ENCODE measurements at regions not wholly inside any gene's neighbourhood (a gene's known extent, or its start where the extent isn't known, plus 50 kb on each side); places are given as distances from the start of the nearest gene placed in this dataset.

DNA sequence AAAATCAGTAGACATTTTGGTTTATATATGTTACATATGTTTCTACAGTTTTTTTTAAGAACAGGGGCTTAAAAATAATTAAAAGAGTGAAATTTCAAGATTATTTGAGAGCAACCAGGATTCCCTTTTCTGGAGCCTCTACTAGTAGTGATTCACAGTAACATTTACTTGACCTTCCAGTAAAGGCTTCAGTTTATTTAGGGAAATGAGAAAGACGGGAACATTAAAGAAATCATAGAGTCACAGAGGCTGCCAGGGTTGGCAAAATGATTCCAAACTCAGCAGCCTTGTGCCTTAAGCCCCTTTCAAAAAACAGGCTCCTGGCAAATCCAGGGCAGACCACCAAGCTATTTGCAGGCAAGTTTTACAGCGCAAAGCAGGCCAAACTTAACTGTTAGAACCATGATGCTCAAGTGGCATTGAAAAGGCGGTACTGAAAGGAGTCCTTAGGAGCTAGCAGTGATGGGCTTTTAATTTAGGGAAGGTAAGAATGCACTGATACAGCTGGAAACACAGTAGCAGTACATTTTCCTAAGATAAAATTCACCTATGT, 201.1 kb upstream of the ADAMTS9 start:
- no peak for DNase-seq (ENCODE audit: low spot score)

- DNase-seq (ENCODE audit: low spot score), result no peak
Measured at GRCh38 chr3:64888165-64888564, 200.4 kb upstream of the ADAMTS9 start.

DNA sequence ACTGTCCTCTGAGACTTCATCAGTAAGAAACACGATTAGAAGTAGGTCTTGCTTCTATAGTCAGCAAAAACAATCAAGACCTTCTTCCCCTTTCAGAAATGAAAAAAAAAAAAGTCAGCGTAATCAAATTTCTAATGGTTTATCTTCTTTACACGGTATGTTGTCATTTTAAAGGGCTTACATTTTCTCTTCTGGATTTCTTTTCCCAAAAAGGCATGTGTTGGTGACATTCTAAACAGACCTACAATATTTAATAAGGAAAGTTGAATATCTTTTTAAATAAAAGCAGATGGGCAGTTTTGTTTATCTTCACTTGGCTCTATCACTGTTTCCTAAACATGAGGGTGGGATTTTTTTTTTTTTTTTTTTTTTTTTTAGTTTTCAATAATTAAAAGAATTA, 197.3 kb upstream of the ADAMTS9 start:
- DNase-seq (ENCODE audit: low spot score), result no peak

GRCh38 chr3:64884536-64884935, 196.7 kb upstream of the ADAMTS9 start:
- no peak for DNase-seq (ENCODE audit: low spot score)

DNA sequence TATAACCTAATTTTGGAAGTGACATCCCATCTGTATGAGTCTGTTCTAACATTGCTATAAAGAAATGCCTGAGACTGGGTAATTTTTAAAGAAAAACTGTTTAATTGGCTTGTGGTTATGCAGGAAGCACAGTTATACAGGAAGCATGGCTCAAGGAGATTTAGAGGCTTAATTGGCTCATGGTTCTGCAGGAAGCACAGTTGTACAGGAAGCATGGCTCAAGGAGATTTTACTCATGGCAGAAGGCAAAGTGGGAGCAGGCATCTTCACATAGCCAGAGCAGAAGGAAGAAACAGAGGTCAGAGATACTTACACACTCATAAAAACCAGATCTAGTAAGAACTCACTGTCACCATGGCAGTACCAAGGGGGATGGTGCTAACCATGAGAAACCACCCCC, 193.1 kb upstream of the ADAMTS9 start:
- no peak for DNase-seq (ENCODE audit: low spot score)

GRCh38 chr3:64878362-64878761, 190.6 kb upstream of the ADAMTS9 start:
- DNase-seq (ENCODE audit: low spot score), result no peak

- no peak for DNase-seq (ENCODE audit: low spot score)
Measured at GRCh38 chr3:64873400-64873799, 185.6 kb upstream of the ADAMTS9 start.

DNA sequence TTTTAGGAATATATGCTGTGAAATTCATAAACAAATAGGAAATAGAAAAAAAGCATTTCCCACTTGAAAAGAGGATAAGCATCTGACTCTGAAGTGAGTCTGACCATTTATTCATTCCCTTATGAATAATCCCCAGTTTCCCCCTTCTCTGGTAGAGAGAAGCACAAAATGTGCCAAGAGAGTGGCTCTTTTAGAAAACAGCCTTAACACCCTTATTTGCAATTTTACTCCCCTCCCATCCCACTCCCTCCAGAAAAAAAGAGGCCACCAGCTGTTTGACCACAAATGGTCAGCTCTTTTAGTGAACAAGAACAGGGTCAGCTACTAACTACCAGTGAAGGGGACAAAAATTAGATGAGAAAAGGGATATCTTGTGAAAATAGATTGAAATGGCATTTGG, 184.5 kb upstream of the ADAMTS9 start:
- DNase-seq (ENCODE audit: low spot score), result no peak

- no peak for DNase-seq (ENCODE audit: low spot score)
Measured at GRCh38 chr3:64871834-64872249, 184.0 kb upstream of the ADAMTS9 start.

- DNase-seq (ENCODE audit: low spot score), result no peak
Measured at GRCh38 chr3:64870876-64871646, 183.3 kb upstream of the ADAMTS9 start.

DNA sequence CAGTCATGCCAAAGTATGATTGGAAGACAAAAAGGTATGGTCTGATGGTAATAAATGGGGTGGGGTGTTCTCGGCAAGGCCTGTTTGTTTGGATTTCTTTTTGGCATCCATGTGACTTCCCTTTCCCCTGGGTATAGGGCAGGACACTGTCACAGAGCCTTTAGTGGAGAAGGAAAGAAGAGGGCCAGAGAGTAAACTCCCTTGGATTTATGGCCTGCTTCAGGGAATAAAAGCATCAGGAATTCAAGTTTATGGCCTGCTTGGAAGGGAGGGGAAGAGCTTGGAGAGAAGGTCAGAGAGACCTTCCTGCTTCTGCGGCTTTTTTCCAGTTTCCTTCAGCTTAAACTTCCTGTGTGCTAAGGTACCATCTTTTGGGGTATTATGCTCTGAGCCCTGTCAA, 179.4 kb upstream of the ADAMTS9 start:
- no peak for DNase-seq (ENCODE audit: low spot score)

DNA sequence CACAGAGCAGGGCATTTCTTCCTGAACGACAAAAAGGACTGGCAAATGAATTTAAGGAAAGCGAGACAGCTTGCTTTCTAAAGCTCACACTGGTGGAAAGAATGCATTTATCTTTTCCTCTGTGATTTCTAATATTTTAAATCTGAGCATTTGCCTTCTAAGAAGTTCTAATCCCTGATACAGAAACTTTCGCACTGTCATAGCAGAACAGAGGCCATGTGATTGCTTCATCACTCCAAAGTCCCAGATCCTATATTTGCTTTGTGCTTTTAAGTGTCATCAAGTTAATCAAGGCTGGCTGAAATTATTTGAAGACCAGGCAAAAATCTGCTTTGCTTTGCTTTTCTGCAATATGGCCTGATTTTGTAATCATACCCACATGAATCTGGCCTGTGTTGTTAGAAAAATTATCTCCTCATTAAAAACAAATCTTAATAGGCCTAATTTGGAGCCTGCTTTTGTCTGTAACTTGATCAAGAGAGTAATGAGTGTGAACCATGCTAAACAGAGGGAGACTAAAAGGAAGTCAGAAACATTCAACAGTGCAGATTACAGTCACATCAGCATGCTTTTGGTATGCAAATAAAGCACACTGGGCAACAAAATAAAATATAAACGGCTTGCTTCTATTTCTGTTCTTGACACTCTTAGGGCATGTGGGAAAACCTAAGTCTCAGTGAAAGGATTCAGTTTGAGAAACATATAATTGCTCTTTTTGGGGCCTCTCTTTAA, 178.2 kb upstream of the ADAMTS9 start:
- no peak for DNase-seq (ENCODE audit: low spot score)

GRCh38 chr3:64863226-64864212, 175.7 kb upstream of the ADAMTS9 start:
- no peak for DNase-seq (ENCODE audit: low spot score)

DNA sequence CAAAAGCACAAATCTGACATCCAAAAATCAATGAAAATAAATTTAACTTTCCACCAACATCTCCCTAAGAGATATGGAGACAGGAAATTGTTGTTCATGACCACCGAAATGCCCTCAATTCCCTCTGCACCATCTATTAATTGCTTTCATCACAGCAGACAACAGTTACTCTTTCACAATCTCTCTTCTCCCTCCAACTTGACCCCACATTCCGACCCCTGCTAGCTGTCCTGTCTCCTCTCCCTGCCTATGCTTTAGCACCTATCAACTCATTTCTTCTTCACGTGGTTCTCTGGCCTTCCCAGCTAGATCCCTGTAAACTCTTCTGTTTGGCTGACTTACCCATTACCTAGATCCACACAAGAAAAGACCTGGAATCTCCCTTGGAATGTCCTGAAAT, 173.9 kb upstream of the ADAMTS9 start:
- no peak for DNase-seq (ENCODE audit: low spot score)

- DNase-seq (ENCODE audit: low spot score), result no peak
Measured at GRCh38 chr3:64860536-64860870, 172.7 kb upstream of the ADAMTS9 start.

DNA sequence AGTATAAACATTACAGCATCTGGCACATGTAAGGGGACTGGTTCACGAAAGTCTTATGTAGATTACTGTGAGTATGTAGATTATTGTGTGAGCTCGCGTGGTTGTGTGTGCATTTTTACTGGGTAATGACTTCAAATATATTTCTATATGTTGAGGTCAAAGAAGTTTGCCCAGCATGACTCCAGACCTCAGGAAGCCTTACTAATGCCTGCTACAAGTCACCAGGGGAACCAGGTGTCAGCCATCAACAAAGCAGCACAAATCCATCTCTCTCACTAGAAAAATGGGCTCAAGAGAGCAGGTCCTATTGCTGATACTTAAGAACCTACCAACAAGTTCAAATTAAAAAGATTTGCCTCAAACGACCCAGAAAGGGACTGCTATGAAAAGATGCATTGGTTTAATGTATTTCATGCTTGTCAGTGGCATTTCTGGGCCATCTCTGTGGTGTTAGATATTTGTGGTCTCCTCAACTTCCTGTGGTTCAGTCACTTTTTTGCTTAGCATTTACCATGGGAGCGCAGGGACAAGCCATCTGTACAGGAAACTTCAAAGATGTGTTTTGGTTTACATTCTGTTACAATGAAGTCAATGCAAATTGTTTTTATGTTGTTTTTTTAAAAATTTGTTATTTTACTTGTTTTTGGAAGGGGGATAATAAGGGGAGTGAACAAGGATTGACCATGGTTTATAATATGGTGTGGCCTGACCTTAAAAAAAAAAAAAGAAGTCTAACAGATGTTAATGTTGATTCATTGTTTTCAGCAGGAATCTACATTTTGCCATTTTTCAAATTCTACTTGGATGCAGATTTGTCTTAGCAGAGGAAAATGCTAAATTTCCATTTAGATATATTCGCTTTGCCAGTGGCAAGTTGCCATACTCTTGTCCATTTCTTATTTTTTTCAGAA, 172.1 kb upstream of the ADAMTS9 start:
- peak; percentile 35 for DNase-seq (ENCODE audit: low spot score)

DNA sequence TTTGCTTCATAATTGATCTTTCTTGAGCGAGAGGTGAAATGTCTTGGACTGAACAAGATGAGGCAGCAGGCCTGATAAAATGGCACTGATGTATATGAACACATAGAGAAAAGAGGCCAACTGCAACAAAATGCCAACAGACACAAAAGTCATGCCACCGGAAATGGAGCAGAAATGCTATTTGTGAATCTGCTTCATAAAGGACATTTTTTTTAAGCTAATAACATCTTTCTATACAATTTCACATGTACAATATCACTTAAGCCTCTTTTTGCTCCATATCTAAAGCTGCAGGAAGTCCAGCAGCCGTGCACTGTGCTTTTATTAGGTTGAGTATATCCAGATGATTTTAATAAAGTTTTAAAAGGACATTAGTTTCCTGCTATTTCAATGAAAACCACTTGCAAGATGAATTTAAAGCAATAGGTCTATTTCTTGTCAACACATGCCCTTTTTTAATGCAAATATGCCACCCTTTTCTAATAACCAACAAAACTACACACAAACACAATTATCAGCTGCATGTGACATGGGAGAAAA, 169.2 kb upstream of the ADAMTS9 start:
- no peak for DNase-seq (ENCODE audit: low spot score)

GRCh38 chr3:64856106-64856505, 168.3 kb upstream of the ADAMTS9 start:
- no peak for DNase-seq (ENCODE audit: low spot score)

GRCh38 chr3:64853456-64853855, 165.7 kb upstream of the ADAMTS9 start:
- no peak for DNase-seq (ENCODE audit: low spot score)

GRCh38 chr3:64852738-64853137, 164.9 kb upstream of the ADAMTS9 start:
- no peak for DNase-seq (ENCODE audit: low spot score)

- DNase-seq (ENCODE audit: low spot score), result peak; percentile 21
Measured at GRCh38 chr3:64848822-64849221, 161.0 kb upstream of the ADAMTS9 start.

Data from AG08395 (cell line).